HT1080 (cell line): ENCODE measurements at regions not wholly inside any gene's neighbourhood (a gene's known extent, or its start where the extent isn't known, plus 50 kb on each side); places are given as distances from the start of the nearest gene placed in this dataset.
A peak's percentile ranks its signal among the peaks of the same experiment; 100 is the strongest.

Experiments used
- DNase-seq: peaks from one replicate; pipeline ENCODE4 v3.0.0-alpha.2; 2015; ENCODE audit warnings: low read depth

- DNase-seq, result no peak
Measured at GRCh38 chr5:167965710-167966109, 325.7 kb upstream of the WWC1 start.

- DNase-seq, result no peak
Measured at GRCh38 chr5:167966979-167967378, 324.5 kb upstream of the WWC1 start.

- no peak for DNase-seq
Measured at GRCh38 chr5:167967494-167968177, 323.8 kb upstream of the WWC1 start.

- DNase-seq, result no peak
Measured at GRCh38 chr5:167968837-167969236, 322.6 kb upstream of the WWC1 start.

GRCh38 chr5:167969998-167970397 is 321.4 kb upstream of the WWC1 start:
- DNase-seq, result peak; percentile 44

GRCh38 chr5:167971706-167972105 is 319.7 kb upstream of the WWC1 start:
- no peak for DNase-seq

- DNase-seq, result no peak
Measured at GRCh38 chr5:167973126-167973525, 318.3 kb upstream of the WWC1 start.

GRCh38 chr5:167984951-167985350 is 306.5 kb upstream of the WWC1 start:
- no peak for DNase-seq

GRCh38 chr5:167985373-167985772 is 306.1 kb upstream of the WWC1 start:
- no peak for DNase-seq

GRCh38 chr5:167987490-167988280 is 303.8 kb upstream of the WWC1 start:
- no peak for DNase-seq

- no peak for DNase-seq
Measured at GRCh38 chr5:167992868-167993267, 298.6 kb upstream of the WWC1 start.

- peak; percentile 18 for DNase-seq
Measured at GRCh38 chr5:167993771-167994170, 297.7 kb upstream of the WWC1 start.

GRCh38 chr5:167995844-167996425 is 295.5 kb upstream of the WWC1 start:
- no peak for DNase-seq

GRCh38 chr5:167998148-167998767 is 293.2 kb upstream of the WWC1 start:
- DNase-seq, result no peak

- no peak for DNase-seq
Measured at GRCh38 chr5:167999182-167999581, 292.3 kb upstream of the WWC1 start.

GRCh38 chr5:168001318-168001717 is 290.1 kb upstream of the WWC1 start:
- DNase-seq, result no peak

GRCh38 chr5:168002116-168002515 is 289.3 kb upstream of the WWC1 start:
- no peak for DNase-seq

GRCh38 chr5:168005093-168005492 is 286.4 kb upstream of the WWC1 start:
- no peak for DNase-seq

- no peak for DNase-seq
Measured at GRCh38 chr5:168005936-168006335, 285.5 kb upstream of the WWC1 start.

- DNase-seq, result no peak
Measured at GRCh38 chr5:168006456-168007130, 284.9 kb upstream of the WWC1 start.

- no peak for DNase-seq
Measured at GRCh38 chr5:168007286-168007685, 284.2 kb upstream of the WWC1 start.

GRCh38 chr5:168008555-168008954 is 282.9 kb upstream of the WWC1 start:
- no peak for DNase-seq
